H1 (cell line): ENCODE measurements at regions not wholly inside any gene's neighbourhood (a gene's known extent, or its start where the extent isn't known, plus 50 kb on each side); places are given as distances from the start of the nearest gene placed in this dataset.

Experiments
- CTCF ChIA-PET: fragments of 300-600 bp; sonication (Branson Sonifier 250); formaldehyde crosslinking; loops from one replicate; lab custom pipeline; 2021; ENCODE audit not compliant: partially characterized antibody; lab: Charles Lee
- POLR2A ChIA-PET: fragments of 300-600 bp; sonication (Branson Sonifier 250); formaldehyde crosslinking; loops from one replicate; lab custom pipeline; 2021; ENCODE audit warnings: inconsistent platforms; ENCODE audit not compliant: partially characterized antibody; lab: Charles Lee
- DNase-seq, 2 experiments: peaks; one replicate each; pipeline versions ENCODE4 v3.0.0 to v3.0.0-alpha.2; 2010 to 2022; ENCODE audit warnings: low spot score in 2 of 2, low read depth in 1 of 2, mixed read lengths in 1 of 2
- FAIRE-seq: peaks from 2 replicates; lab custom pipeline; 2011; peaks lifted over from hg19 to GRCh38; lab: Jason Lieb, UNC
- H2AFZ ChIP-seq: 2 replicates; pipeline ENCODE4 v1.8.1; 2012; ENCODE audit warnings: low read length, inconsistent platforms
- H2AK5ac ChIP-seq: 2 replicates; pipeline ENCODE4 v1.6.1; 2013; ENCODE audit warnings: low read depth, low read length
- H2BK120ac ChIP-seq: replicated peaks from 2 replicates; pipeline ENCODE3; 2013; ENCODE audit warnings: low read depth, low read length, inconsistent platforms
- H2BK12ac ChIP-seq: 2 replicates; pipeline ENCODE4 v1.6.1; 2013; ENCODE audit warnings: low read depth, low read length
- H2BK15ac ChIP-seq: 2 replicates; pipeline ENCODE4 v1.6.1; 2013; ENCODE audit warnings: low read length
- H2BK20ac ChIP-seq: 2 replicates; pipeline ENCODE4 v1.6.1; 2013; ENCODE audit warnings: low read length
- H2BK5ac ChIP-seq: 2 replicates; pipeline ENCODE4 v1.6.1; 2013; ENCODE audit warnings: low read depth, low read length
- H3K14ac ChIP-seq: 2 replicates; pipeline ENCODE4 v1.6.1; 2013; ENCODE audit warnings: inconsistent platforms; ENCODE audit not compliant: insufficient read length
- H3K18ac ChIP-seq: 2 replicates; pipeline ENCODE4 v1.6.1; 2013; ENCODE audit warnings: low read length; ENCODE audit errors: extremely low read depth
- H3K23ac ChIP-seq: 2 replicates; pipeline ENCODE4 v1.6.1; 2013; ENCODE audit warnings: inconsistent platforms; ENCODE audit not compliant: insufficient read length
- H3K23me2 ChIP-seq: 2 replicates; pipeline ENCODE4 v1.6.1; 2013; ENCODE audit warnings: low read depth, low read length
- H3K27ac ChIP-seq: 2 replicates; pipeline ENCODE4 v1.6.1; 2011; ENCODE audit warnings: low read depth, low read length, inconsistent platforms
- H3K27me3 ChIP-seq, 4 experiments: replicated peaks in 1 of 4; 1 replicate in 1 of 4; 2 replicates in 3 of 4; pipeline versions ENCODE4 v1.6.1 to v1.8.1; 2011 to 2013; ENCODE audit warnings: low read length in 3 of 4, mild to moderate bottlenecking in 3 of 4, inconsistent platforms in 2 of 4, mixed read lengths in 2 of 4, moderate library complexity in 1 of 4; ENCODE audit not compliant: control insufficient read depth in 3 of 4, insufficient read depth in 3 of 4; ENCODE audit errors: extremely low read depth in 1 of 4
- H3K36me3 ChIP-seq, 4 experiments: 2 replicates each; pipeline versions ENCODE4 v1.6.1 to v1.8.1; 2011 to 2013; ENCODE audit warnings: mild to moderate bottlenecking in 4 of 4, low read length in 3 of 4, moderate library complexity in 2 of 4, control low read depth in 1 of 4, inconsistent platforms in 1 of 4; ENCODE audit not compliant: insufficient read depth in 4 of 4, control insufficient read depth in 2 of 4
- H3K4ac ChIP-seq: replicated peaks from 2 replicates; pipeline ENCODE3; 2013; ENCODE audit warnings: low read length, low read depth, mixed read lengths, inconsistent platforms; ENCODE audit not compliant: insufficient read length
- H3K4me1 ChIP-seq, 4 experiments: replicated peaks in 1 of 4; 1 replicate in 1 of 4; 2 replicates in 3 of 4; pipeline versions ENCODE4 v1.6.1 to v1.8.1; 2011 to 2013; ENCODE audit warnings: low read length in 3 of 4, inconsistent platforms in 2 of 4, mixed read lengths in 1 of 4; ENCODE audit not compliant: insufficient read depth in 4 of 4, control insufficient read depth in 3 of 4
- H3K4me2 ChIP-seq, 2 experiments: 2 replicates each; pipeline versions ENCODE4 v1.6.1 to v1.8.1; 2011 to 2013; ENCODE audit warnings: low read depth in 2 of 2, low read length in 2 of 2, control low read depth in 1 of 2, inconsistent platforms in 1 of 2, mild to moderate bottlenecking in 1 of 2; ENCODE audit not compliant: insufficient read depth in 1 of 2
- H3K4me3 ChIP-seq, 4 experiments: fragments of 200-600, 300-600 bp in 1 of 4; sonication (generic), shearing (Covaris generic), sonication (Bioruptor Twin) in 1 of 4; 2 replicates each; pipeline versions ENCODE4 v1.5.1 to v1.8.1; 2011 to 2016; ENCODE audit warnings: low read length in 4 of 4, low read depth in 3 of 4, control low read depth in 2 of 4, inconsistent platforms in 2 of 4, mild to moderate bottlenecking in 2 of 4, mixed read lengths in 1 of 4, moderate library complexity in 1 of 4; ENCODE audit not compliant: insufficient read depth in 2 of 4; ENCODE audit errors: extremely low read depth in 1 of 4
- H3K56ac ChIP-seq: replicated peaks from 2 replicates; pipeline ENCODE3; 2013; ENCODE audit warnings: low read depth, mild to moderate bottlenecking, mixed read lengths, low read length, inconsistent platforms; ENCODE audit not compliant: insufficient read length
- H3K79me1 ChIP-seq: 2 replicates; pipeline ENCODE4 v1.6.1; 2013; ENCODE audit warnings: low read depth, low read length, control low read depth
- H3K79me2 ChIP-seq, 2 experiments: 2 replicates each; pipeline versions ENCODE4 v1.6.1 to v1.8.1; 2012 to 2013; ENCODE audit warnings: low read length in 2 of 2, mild to moderate bottlenecking in 2 of 2, inconsistent platforms in 1 of 2; ENCODE audit not compliant: insufficient read depth in 2 of 2, control insufficient read depth in 1 of 2
- H3K9ac ChIP-seq, 4 experiments: replicated peaks in 1 of 4; 1 replicate in 1 of 4; 2 replicates in 3 of 4; pipeline versions ENCODE4 v1.6.1 to v1.8.1; 2011 to 2013; ENCODE audit warnings: low read depth in 3 of 4, low read length in 3 of 4, control low read depth in 2 of 4, mild to moderate bottlenecking in 2 of 4, moderate library complexity in 2 of 4, inconsistent platforms in 1 of 4; ENCODE audit errors: extremely low read depth in 1 of 4
- H3K9me3 ChIP-seq, 2 experiments: 2 replicates each; pipeline versions ENCODE4 v1.6.1 to v1.8.1; 2012 to 2013; ENCODE audit warnings: mild to moderate bottlenecking in 2 of 2, moderate library complexity in 2 of 2, control low read depth in 1 of 2, inconsistent platforms in 1 of 2, low read depth in 1 of 2, low read length in 1 of 2, mixed read lengths in 1 of 2; ENCODE audit not compliant: insufficient read depth in 2 of 2
- H4K20me1 ChIP-seq, 2 experiments: replicated peaks in 1 of 2; 2 replicates each; pipeline versions ENCODE3 to v1.8.1; 2011 to 2013; ENCODE audit warnings: inconsistent platforms in 2 of 2, low read length in 2 of 2, mild to moderate bottlenecking in 1 of 2; ENCODE audit not compliant: insufficient read depth in 2 of 2, control insufficient read depth in 1 of 2
- H4K5ac ChIP-seq: 2 replicates; pipeline ENCODE4 v1.6.1; 2013; ENCODE audit warnings: low read length, low read depth, mixed read lengths, inconsistent platforms; ENCODE audit not compliant: insufficient read length
- H4K8ac ChIP-seq: 2 replicates; pipeline ENCODE4 v1.8.0; 2013; ENCODE audit warnings: mild to moderate bottlenecking, moderate library complexity, low read length, inconsistent platforms; ENCODE audit not compliant: insufficient read depth; ENCODE audit errors: extremely low read depth
- H4K91ac ChIP-seq: replicated peaks from 2 replicates; pipeline ENCODE3; 2013; ENCODE audit warnings: low read length, mixed read lengths, inconsistent platforms; ENCODE audit not compliant: insufficient read length
- ASH2L ChIP-seq: fragments of 200-600, 300-600 bp; sonication (generic); IDR thresholded peaks from one replicate; pipeline ENCODE4 v1.7.1; 2017; ENCODE audit warnings: low read length
- CEBPB ChIP-seq: IDR thresholded peaks from 2 replicates; pipeline ENCODE4 v1.6.1; 2012; ENCODE audit warnings: low read depth, low read length
- CHD1 ChIP-seq: IDR thresholded peaks from 2 replicates; pipeline ENCODE4 v1.6.1; 2012; ENCODE audit warnings: low read depth, low read length, improper control_type of control experiment
- CREB1 ChIP-seq: IDR thresholded peaks from 2 replicates; pipeline ENCODE4 v1.6.1; 2012; ENCODE audit warnings: inconsistent platforms
- JUN ChIP-seq: IDR thresholded peaks from 2 replicates; pipeline ENCODE4 v1.6.1; 2011; ENCODE audit warnings: low read depth, mild to moderate bottlenecking, improper control_type of control experiment, low read length
- KDM5A ChIP-seq: fragments of 200-600 bp; IDR thresholded peaks from 2 replicates; pipeline ENCODE4 v1.7.1; 2012; ENCODE audit warnings: mild to moderate bottlenecking, low read length, inconsistent platforms, mixed read lengths
- MAFK ChIP-seq: IDR thresholded peaks from 2 replicates; pipeline ENCODE4 v1.6.1; 2012; ENCODE audit warnings: low read depth, mild to moderate bottlenecking, improper control_type of control experiment, low read length
- RNF2 ChIP-seq: fragments of 200-900, 300-1000 bp; sonication (generic); IDR thresholded peaks from 2 replicates; pipeline ENCODE4 v1.7.1; 2016; ENCODE audit warnings: borderline replicate concordance, low read depth, mild to moderate bottlenecking, antibody characterized with exemption, low read length; ENCODE audit not compliant: poor library complexity, severe bottlenecking; ENCODE audit errors: missing control alignments
- RXRA ChIP-seq: IDR thresholded peaks from 2 replicates; pipeline ENCODE4 v1.6.1; 2011; ENCODE audit warnings: low read depth, mild to moderate bottlenecking, low read length, moderate library complexity; ENCODE audit not compliant: insufficient read depth
- SIRT6 ChIP-seq: IDR thresholded peaks from one replicate; pipeline ENCODE4 v1.7.1; 2012; ENCODE audit warnings: low read length, inconsistent platforms
- TAF1 ChIP-seq: IDR thresholded peaks from 2 replicates; pipeline ENCODE4 v1.6.1; 2011; ENCODE audit warnings: mild to moderate bottlenecking, low read depth, low read length
- TAF7 ChIP-seq: optimal IDR thresholded peaks from 2 replicates; pipeline ENCODE3; 2011; ENCODE audit warnings: low read depth, mild to moderate bottlenecking, inconsistent platforms, low read length, moderate library complexity, borderline replicate concordance
- YY1 ChIP-seq: IDR thresholded peaks from 2 replicates; pipeline ENCODE4 v1.6.1; 2011; ENCODE audit warnings: low read depth, mild to moderate bottlenecking, low read length
- WGBS, 2 experiments: shearing (Covaris generic) in 1 of 2; methylation state at CpG; one replicate each; pipeline versions ENCODE4 v1.1.6 to v1.1.7; 2013 to 2015; ENCODE audit warnings: low lambda C conversion rate in 2 of 2, mixed read lengths in 2 of 2, inconsistent platforms in 1 of 2, low coverage in 1 of 2, missing lambda C conversion rate in 1 of 2; ENCODE audit not compliant: insufficient replicate concordance in 2 of 2, insufficient coverage in 1 of 2, insufficient read length in 1 of 2; ENCODE audit errors: extremely low coverage in 1 of 2, missing lambda C conversion rate in 1 of 2; 5-methylcytosine and 5-hydroxymethylcytosine counted together

GRCh38 chr20:55535366-55535765 lies 470.0 kb downstream of the CBLN4 start:
- WGBS, 2 experiments = 84% methylated on average over 7 of the region's 7 CpGs; no CpG with 5 or more reads in 1 of the 2 experiments
- H3K27me3 ChIP-seq = no peaks in the 10 kb centered on the region
- ChIA-PET CTCF (no interaction called here), POLR2A (no interaction called here)
- FAIRE-seq (no peak), DNase-seq (no peak)
- no peaks in the 10 kb centered on the region for H3K79me2 ChIP-seq
- H3K23ac ChIP-seq = no peak overlapping the region
- no peak overlapping the region for H2BK120ac ChIP-seq
- H3K23me2 ChIP-seq = no peaks in the 10 kb centered on the region
- H3K9ac ChIP-seq = no peak overlapping the region
- no peak overlapping the region for H4K8ac ChIP-seq
- no peak overlapping the region for H3K56ac ChIP-seq
- H2BK20ac ChIP-seq = no peak overlapping the region
- no peak overlapping the region for H3K4ac ChIP-seq
- H4K20me1 ChIP-seq = no peaks in the 10 kb centered on the region
- no peak overlapping the region for H2AK5ac ChIP-seq
- no peak for TF ChIP-seq MAFK
- TF ChIP-seq RXRA = no peak
- no peak for TF ChIP-seq TAF7
- TF ChIP-seq YY1 = no peak
- TF ChIP-seq ASH2L = no peak
- no peak for TF ChIP-seq CHD1
- no peak for TF ChIP-seq TAF1
- no peak for TF ChIP-seq JUN
- no peak for TF ChIP-seq RNF2
- TF ChIP-seq CEBPB = no peak
- TF ChIP-seq SIRT6 = no peak
- no peak for TF ChIP-seq CREB1
- no peak for TF ChIP-seq KDM5A
- no peaks in the 10 kb centered on the region for H3K36me3 ChIP-seq
- no peak overlapping the region for H2BK5ac ChIP-seq
- H3K9me3 ChIP-seq = no peaks in the 10 kb centered on the region
- H3K4me2 ChIP-seq = no peak overlapping the region
- H3K27ac ChIP-seq = no peak overlapping the region
- H3K4me3 ChIP-seq = no peak overlapping the region
- H4K91ac ChIP-seq = no peak overlapping the region
- no peak overlapping the region for H2BK12ac ChIP-seq
- no peak overlapping the region for H3K14ac ChIP-seq
- no peaks in the 10 kb centered on the region for H3K79me1 ChIP-seq
- no peak overlapping the region for H3K18ac ChIP-seq
- H2AFZ ChIP-seq = no peak overlapping the region
- H3K4me1 ChIP-seq = no peaks in the 10 kb centered on the region
- no peak overlapping the region for H2BK15ac ChIP-seq
- no peak overlapping the region for H4K5ac ChIP-seq
